Inflammatory macrophage treated with lipopolysaccharide for 1 hour (primary cell): ENCODE measurements at regions not wholly inside any gene's neighbourhood (a gene's known extent, or its start where the extent isn't known, plus 50 kb on each side); places are given as distances from the start of the nearest gene placed in this dataset.
"Not testable (repeated sequence)": the region's sequence is repeated elsewhere in the genome, so short reads cannot be mapped to it uniquely, and the experiment has no call there.

Experiments
- DNase-seq, 2 donors: peaks; one replicate each; pipeline ENCODE4 v3.0.0-alpha.2; 2020 to 2022

- DNase-seq: no peak
Observed at GRCh38 chr6:23533944-23534343, 592.1 kb upstream of the NRSN1 start.

DNA sequence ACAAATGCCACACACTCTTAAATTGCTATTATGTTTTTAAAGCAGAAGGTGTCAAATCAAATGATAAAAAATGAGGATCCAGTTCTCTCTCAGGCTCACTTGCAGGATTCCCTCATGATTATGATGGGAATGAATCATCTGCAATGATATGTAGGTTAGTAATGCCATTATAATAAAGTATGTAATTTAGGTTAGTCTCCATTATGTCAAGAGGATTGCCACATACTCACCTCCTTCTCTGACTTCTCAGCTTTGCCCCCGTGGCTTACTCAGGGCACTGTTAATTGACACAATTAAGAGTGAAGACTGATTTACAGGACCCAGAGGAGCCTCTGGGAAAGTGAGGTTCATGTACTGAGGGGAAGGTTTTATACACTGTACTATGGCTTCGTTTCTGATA is 591.7 kb upstream of the NRSN1 start:
- no peak for DNase-seq

DNA sequence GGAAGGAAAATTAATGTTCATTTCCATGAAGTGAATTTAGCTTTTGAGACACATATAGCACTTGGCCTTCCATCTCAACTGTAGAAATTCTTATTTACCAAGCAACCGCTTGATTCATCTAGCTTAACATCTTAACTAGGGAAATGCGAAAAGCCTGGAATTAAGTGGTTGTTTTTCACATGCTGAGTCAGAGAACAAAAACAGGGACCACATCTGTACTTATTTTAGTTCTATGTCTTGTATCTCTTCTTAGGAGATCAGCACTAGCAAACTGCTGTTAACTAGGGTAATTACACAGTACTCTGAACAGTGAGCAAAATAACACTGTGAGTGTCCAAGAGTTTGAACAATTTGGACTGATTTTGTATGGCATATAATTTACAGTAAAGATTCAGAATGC is 590.9 kb upstream of the NRSN1 start:
- DNase-seq: no peak

DNA sequence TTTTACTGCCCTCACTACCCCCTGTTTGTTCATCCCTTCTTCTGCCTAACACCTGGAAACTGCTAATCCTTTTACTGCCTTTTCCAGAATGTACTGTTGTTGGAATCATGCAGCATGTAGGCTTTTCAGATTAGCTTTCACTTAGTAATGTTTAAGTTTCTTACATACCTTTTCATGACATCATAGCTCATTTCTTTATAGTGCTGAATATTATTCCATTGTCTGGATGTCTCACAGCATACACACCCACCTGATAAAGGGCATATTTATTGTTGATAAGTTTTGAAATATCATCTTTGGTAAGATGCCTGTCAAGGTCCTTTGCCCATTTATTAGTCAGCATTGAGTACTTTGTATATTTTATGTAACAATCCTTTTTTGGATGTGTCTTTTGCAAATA is 588.2 kb upstream of the NRSN1 start:
- DNase-seq: no peak

- DNase-seq: no peak
Observed at GRCh38 chr6:23547851-23548250, 578.2 kb upstream of the NRSN1 start.

GRCh38 chr6:23554953-23555352 is 571.1 kb upstream of the NRSN1 start:
- DNase-seq: not testable (repeated sequence)

DNA sequence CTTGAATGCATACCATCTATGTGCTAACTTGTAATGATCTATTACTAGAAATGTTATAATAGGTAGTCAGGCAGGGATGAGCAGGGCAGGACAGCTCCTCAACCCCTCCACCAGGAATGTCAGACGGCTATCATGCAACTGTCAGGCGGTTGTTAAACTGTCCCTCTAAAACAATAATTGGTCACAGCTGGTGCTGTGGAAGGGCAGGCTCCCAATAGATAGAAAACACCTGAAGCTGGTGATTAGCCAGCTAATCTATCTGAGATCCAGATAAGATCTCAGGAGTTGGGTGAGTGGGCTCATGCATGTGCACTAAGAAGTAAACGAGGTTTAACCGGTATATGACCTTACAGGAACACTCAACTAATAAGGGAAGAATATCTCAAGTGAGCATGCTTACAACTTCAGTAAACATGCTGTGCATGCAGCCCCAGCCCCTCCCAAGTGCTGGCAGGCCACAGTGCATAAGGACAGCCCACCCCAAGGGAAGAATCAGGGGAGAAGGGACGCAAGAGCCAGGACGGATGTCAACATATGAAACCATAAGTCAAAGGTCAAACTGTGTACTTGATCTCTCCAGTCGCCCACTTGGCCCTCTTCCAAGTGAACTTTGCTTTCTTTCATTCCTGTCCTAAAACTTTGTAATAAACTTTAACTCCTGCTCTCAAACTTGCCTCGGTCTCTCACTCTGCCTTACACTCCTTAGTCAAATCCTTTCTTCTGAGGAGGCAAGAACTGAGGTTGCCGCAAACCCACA is 566.2 kb upstream of the NRSN1 start:
- DNase-seq: no peak

GRCh38 chr6:23561732-23562131 is 564.3 kb upstream of the NRSN1 start:
- DNase-seq: no peak

GRCh38 chr6:23562554-23562953 is 563.5 kb upstream of the NRSN1 start:
- no peak for DNase-seq

DNA sequence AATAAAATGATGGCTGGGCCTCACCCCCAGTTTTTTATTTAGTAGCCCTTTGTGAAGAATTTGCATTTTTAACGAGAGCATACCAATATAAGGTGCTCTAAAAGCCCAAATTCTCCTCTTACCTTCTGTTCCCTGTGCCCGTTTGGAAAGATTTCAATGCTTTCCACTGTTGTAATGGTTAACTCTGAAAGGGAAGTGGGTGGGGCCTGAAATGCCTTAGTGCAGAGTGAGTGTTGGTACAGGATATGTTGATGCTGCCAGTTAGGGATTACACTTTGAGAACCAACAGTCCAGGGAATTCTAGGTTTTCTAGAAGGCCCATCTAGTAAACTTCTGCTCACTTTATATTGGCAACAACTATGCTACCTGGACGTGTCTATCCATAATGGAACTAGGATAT is 562.7 kb upstream of the NRSN1 start:
- no peak for DNase-seq

- DNase-seq: no peak
Observed at GRCh38 chr6:23566418-23566817, 559.6 kb upstream of the NRSN1 start.

DNA sequence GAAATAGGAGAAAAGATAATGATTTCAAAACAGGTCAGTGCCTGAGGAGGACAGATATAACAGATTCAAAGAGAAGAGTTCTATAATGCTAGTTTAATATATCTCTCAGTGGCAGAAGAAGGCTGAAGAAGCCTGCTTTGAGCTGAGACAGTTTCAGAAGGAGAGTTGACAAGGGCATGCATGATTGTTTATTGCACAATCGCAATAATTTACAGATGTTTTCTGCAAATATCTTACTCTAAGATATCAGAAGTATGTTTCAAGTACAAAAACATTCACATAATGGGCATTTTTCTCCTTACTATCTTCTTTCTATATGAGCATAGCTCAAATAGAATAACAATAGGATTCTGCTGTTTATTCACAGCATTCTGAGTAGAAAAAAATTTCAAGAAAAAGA is 557.7 kb upstream of the NRSN1 start:
- no peak for DNase-seq

- no peak for DNase-seq
Observed at GRCh38 chr6:23584134-23584763, 541.8 kb upstream of the NRSN1 start.

DNA sequence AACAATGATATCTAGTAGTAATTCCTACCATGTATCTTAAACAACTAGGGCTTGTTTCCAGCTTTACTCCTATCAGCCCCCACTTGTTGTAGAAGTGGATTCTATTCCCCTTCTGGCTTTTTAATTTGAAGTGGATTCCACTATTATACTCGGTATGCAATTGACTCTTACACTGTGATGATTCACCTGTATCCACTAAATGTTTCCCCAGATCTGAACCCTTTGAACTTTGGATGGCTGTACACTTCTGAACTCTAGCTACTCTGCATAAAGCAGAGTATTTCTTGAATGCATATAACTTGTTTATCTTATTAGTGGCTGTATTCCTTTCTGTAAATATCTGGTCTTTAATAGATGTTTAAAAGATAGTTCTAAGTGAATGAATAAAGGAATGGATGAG is 538.4 kb upstream of the NRSN1 start:
- no peak for DNase-seq

- DNase-seq: no peak
Observed at GRCh38 chr6:23589811-23590210, 536.2 kb upstream of the NRSN1 start.

DNA sequence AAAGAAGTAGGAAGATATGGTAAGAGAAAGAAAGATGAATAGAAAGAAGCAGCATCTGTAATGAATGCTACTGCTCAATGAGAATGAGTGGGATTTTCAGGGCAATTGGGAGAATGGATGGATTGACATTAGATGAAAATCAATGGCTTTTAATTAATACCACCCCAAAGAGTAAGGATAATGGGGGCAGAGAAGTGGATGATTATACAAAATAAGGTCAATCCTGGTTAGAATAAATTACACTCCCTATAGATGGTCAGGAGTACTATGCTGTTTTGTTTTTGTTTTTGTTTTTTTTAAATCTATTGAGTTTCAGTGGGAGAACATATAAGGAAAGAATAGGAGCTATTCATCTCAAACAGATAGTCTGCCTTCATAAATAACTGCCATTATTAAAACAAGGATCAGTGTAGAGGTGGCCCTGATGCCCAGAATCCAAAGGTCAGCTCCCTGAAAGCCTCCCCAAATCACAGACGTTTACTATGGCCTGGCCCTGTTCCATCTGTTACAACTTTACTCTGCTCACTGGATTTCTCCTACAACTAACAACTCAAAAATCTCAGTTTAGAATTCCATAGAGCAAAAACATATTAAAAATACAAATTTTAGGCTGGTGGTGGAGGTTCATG is 535.4 kb upstream of the NRSN1 start:
- no peak for DNase-seq

DNA sequence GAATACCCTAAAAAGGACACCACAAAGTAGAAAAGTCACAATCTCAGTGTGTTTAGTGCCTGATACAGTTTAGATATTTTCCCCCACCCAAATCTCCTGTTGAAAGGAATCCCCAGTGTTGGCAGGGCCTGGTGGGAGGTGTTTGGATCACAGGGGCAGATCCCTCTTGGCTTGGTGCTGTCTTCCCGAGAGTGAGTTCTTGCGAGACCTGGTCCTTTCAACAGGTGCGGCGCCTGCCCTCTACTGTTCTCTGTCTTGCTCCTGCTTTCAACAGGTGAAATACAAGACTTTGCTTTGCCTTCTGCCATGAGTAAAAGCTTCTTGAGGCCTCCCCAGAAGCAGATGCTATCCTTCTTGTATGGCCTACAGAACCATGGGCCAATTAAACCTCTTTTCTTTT is 534.3 kb upstream of the NRSN1 start:
- no peak for DNase-seq

- no peak for DNase-seq
Observed at GRCh38 chr6:23600118-23600517, 525.9 kb upstream of the NRSN1 start.

GRCh38 chr6:23601811-23602345 is 524.1 kb upstream of the NRSN1 start:
- no peak for DNase-seq

GRCh38 chr6:23608931-23609435 is 517.0 kb upstream of the NRSN1 start:
- no peak for DNase-seq

DNA sequence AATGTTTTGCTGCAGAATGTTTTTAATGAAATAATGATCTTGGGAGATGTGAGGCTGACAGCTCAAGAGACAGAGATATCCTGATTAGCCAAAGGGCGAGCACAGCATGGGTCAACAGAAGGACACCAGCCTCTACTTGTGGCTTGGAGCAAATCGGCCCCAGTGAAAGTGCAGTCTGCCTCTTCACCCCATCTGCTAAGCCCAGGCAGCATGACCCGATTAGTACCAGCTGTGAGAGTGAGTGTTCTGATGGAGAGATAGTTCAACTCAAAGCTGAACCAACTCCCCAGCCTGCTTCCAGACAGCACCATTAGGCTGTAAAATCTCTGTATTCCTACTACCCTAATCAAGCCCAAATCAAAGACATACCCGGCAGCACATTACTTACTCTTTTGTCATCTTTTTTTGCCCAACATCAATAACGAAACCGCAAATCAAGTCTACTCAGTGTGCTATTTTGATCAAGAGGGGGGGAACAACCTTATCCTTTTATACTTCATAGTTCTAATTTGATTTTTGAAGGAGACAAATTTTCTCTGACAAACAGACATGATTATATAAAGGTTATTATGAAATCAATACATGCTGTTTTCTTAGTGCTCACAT is 514.1 kb upstream of the NRSN1 start:
- DNase-seq: no peak

DNA sequence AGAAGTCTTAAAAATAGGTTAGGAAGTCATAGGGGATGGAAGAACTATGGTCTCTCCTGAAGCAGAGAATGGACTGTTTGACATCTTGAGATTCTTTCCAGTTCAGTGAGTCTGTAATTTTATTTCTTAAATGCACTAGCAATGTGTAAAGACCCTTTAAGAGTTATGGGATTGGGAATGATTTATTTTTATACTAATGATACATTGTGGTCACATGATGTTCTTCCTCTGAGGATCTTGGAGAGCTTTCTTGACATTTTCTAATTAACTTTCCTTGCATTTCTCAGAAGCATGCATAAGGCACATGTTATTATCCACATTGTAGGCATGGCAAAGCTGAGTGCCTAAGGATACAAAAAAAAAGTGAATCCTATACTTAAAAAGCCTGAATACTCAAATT is 507.6 kb upstream of the NRSN1 start:
- DNase-seq: no peak

DNA sequence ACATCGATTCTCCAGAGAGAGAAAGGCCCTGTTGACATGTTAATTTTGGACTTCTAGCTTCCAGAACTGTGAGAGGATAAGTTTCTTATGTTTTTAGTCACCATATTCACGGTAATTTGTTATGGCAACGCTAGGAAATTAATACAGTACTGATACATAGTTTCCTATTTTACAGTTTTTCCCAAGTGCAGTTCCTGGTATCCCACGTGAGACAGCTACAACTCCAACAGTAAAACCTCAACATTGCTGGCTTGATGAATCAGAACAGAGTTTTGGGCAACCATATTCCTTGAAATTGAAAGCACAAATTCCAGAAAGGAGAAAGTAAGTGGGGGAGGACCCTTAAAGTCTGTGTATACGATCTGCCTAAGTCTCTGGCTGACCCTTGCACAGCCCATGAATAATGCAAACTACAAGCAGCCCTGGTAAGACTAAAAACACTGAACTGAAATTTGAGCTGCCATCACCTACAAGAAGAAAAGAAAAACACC is 505.1 kb upstream of the NRSN1 start:
- DNase-seq: no peak
